Skeletal muscle tissue (tissue), 4 donors: ENCODE measurements at regions not wholly inside any gene's neighbourhood (a gene's known extent, or its start where the extent isn't known, plus 50 kb on each side); places are given as distances from the start of the nearest gene placed in this dataset. TPM values are rescaled to one million over a fixed set of nuclear protein-coding genes. Genes with fewer than 3 reads are reported as not detected.

Experiments
- H3K27ac ChIP-seq: one replicate; pipeline ENCODE4 v1.7.0; 2013; ENCODE audit warnings: mild to moderate bottlenecking, low read depth, low read length, inconsistent platforms
- H3K27me3 ChIP-seq, 3 donors: one replicate each; pipeline ENCODE4 v1.7.0; 2013; ENCODE audit warnings: low read length in 3 of 3; ENCODE audit not compliant: control insufficient read depth in 3 of 3, insufficient read depth in 3 of 3
- H3K36me3 ChIP-seq, 3 donors: one replicate each; pipeline ENCODE4 v1.7.0; 2013; ENCODE audit warnings: low read length in 3 of 3; ENCODE audit not compliant: control insufficient read depth in 3 of 3, insufficient read depth in 3 of 3
- H3K4me1 ChIP-seq, 3 donors: one replicate each; pipeline ENCODE4 v1.7.0; 2013; ENCODE audit warnings: low read length in 3 of 3, mild to moderate bottlenecking in 3 of 3; ENCODE audit not compliant: control insufficient read depth in 3 of 3, insufficient read depth in 3 of 3
- H3K4me3 ChIP-seq, 3 donors: one replicate each; pipeline ENCODE4 v1.7.0; 2013; ENCODE audit warnings: low read length in 3 of 3
- H3K9ac ChIP-seq, 3 donors: one replicate each; pipeline ENCODE4 v1.7.0; 2013; ENCODE audit warnings: low read length in 3 of 3, mild to moderate bottlenecking in 3 of 3, moderate library complexity in 2 of 3, low read depth in 1 of 3
- H3K9me3 ChIP-seq, 3 donors: one replicate each; pipeline ENCODE4 v1.7.0; 2013; ENCODE audit warnings: low read length in 3 of 3; ENCODE audit not compliant: control insufficient read depth in 3 of 3
- small RNA-seq: library from RNA; depleted of rRNA; stranded (forward); fragments of <200 nt; gene quantifications from one replicate; pipeline ENCODE3, GENCODE V24; 2014
- donor health status: Osteomylitis.

DNA sequence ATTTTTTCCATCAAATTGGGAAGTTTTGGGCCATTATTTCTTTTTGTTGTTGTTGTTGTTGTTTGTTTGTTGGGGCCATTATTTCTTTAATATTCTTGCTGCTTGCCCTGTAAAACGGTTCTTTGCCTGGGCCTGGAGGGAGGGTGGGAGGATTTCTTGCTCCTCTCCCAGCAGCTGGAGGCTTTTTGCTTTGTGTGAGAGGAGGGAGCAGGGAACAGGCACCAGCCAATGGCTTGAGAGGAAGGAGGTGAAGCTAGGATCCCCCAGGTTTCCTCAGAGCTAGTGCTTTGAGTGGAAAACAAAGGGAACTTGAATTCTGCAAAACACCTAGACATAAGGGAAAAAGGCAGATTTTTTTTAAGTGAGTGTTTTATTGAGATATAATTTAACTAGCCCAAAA lies 61.2 kb upstream of the DNAJC19 start:
- H3K36me3 ChIP-seq = no peaks in the 10 kb centered on the region
- no peaks in the 10 kb centered on the region for H3K9me3 ChIP-seq
- H3K4me3 ChIP-seq = no peak overlapping the region
- no peaks in the 10 kb centered on the region for H3K4me1 ChIP-seq
- no peak overlapping the region for H3K9ac ChIP-seq
- no peaks in the 10 kb centered on the region for H3K27me3 ChIP-seq
- no peak overlapping the region for H3K27ac ChIP-seq

DNA sequence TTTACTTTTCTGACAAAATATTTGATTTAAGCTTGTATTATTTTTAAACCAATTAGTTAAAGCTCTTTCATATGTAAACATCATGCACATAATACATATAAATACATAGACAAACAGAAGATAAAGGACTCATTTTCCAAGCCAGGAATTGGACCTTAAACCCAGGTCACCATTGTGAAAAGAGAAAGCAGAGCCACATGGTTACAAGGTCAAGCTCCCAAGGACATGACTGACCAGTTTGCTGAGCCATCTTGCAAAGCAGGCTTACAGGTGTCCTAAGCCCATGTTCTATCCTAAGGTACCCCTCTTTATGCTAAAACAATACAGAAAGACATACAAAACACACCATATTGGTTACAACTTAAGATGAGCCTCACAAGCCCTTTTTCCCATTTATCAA lies 50.5 kb upstream of the DNAJC19 start:
- H3K4me1 ChIP-seq = no peaks in the 10 kb centered on the region
- no peaks in the 10 kb centered on the region for H3K27me3 ChIP-seq
- peaks cover 0 to 3% (median 0%) of the 10 kb centered on the region in 3 donors for H3K9me3 ChIP-seq
- no peaks in the 10 kb centered on the region for H3K36me3 ChIP-seq
- no peak overlapping the region for H3K4me3 ChIP-seq
- no peak overlapping the region for H3K27ac ChIP-seq
- no peak overlapping the region for H3K9ac ChIP-seq

Small RNA genes in the stretch of these regions (small RNA-seq; reads per million reads assigned to genes)
- gene AC083904.1 (not detected), gene RNU6-4P (not detected)
